Midbrain (tissue), 1 donor: ENCODE measurements at regions not wholly inside any gene's neighbourhood (a gene's known extent, or its start where the extent isn't known, plus 50 kb on each side); places are given as distances from the start of the nearest gene placed in this dataset.
A peak's percentile ranks its signal among the peaks of the same experiment; 100 is the strongest.

Experiments used
- DNase-seq: peaks from one replicate; lab custom pipeline; 2025; lab: John Stamatoyannopoulos, UW

DNA sequence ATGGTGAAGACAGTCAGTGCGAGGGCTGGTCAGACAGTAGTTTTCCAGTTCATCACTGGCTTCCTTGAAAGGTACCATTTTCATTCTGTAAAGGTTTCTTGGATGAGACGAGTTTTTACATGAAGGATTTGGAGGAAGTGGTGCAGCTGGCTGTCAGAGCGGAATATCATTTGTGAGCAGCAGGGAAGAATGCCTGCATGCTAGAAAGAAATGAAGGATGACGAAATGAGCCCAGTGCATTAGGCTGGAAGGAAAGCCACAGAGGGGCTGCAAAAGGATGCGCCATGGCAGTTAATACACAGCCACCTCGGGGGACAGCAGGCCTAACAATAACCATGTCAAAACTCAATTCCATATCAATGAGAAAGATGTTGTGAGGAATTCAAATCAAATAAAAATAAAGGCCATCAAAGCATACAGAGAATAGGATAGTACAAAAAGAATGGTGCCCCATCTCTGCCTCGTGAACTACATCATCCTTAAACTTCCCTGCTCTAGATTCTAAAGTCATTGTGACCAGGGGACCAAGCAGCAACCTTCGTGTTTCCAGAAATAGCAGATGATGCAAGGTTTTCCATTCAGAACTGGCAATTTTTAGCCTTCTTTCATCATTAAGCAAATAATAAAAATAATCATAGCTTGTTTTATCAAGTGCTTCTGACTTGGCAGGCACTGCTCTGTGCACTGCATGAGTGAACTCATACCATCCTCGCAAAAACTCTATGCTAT is 504.2 kb downstream of the RFC3 start:
- no peak for DNase-seq

DNA sequence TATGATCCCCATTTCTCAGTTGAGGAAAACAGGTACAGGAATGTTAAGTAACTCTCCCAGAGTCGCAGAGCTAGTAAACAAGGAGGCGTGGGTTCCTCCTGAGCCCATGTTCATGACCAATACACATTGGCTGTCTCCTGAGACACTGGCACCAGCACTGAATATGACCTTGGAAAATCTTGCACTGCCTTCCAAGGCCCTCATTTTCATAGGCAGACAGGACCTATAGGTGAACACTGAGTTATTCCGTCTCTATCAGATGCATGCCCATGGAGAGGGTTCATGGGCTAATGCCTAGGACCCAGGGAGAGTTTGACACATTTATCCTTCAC is 504.8 kb downstream of the RFC3 start:
- DNase-seq = no peak

- no peak for DNase-seq
Measured at GRCh38 chr13:34335014-34336007, 517.4 kb downstream of the RFC3 start.

GRCh38 chr13:34338102-34338501 is 520.2 kb downstream of the RFC3 start:
- DNase-seq = no peak

- DNase-seq = no peak
Measured at GRCh38 chr13:34340534-34340933, 522.6 kb downstream of the RFC3 start.

DNA sequence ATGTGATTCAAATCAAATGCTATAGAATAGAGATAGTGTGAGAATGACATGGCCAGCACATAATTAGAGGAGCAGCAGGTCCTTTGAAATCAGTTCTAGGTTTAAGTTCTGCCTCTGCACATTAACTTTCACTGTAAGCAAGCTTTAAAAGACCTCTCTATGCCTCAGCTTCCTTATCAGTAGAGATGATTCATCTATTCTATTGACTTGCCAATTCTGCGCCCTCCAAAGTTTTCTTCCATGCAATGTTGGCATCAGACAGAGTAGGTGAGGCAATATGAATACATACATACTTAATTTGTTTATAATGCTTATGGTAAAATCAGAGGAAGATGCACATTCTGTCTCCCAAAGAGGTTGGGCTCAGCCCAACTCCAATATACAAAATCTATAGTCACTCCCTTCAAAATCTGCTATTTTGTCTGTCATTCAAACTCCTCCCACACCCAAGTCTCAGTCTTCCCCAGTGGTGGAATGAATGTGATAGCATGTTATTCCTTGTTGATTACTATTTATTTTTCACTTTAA is 525.5 kb downstream of the RFC3 start:
- DNase-seq = no peak

DNA sequence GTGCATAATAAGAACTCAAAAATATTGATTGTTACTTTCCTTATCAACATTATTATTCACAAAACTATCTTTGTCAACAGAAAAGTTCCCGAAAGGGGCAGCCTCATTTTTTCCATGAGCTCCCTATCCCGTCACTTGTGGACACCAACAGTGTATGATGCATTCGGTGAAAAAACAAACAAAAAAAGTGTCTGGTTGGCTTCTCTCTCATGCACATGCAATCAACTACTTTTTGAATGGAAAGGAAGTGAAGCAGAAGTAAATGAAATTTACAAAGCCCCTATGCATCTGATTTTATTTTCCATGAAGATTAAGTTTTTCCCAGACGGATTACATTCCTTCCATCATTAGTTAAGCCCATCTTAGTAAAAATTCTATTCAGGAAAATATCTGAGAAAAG is 526.9 kb downstream of the RFC3 start:
- no peak for DNase-seq

DNA sequence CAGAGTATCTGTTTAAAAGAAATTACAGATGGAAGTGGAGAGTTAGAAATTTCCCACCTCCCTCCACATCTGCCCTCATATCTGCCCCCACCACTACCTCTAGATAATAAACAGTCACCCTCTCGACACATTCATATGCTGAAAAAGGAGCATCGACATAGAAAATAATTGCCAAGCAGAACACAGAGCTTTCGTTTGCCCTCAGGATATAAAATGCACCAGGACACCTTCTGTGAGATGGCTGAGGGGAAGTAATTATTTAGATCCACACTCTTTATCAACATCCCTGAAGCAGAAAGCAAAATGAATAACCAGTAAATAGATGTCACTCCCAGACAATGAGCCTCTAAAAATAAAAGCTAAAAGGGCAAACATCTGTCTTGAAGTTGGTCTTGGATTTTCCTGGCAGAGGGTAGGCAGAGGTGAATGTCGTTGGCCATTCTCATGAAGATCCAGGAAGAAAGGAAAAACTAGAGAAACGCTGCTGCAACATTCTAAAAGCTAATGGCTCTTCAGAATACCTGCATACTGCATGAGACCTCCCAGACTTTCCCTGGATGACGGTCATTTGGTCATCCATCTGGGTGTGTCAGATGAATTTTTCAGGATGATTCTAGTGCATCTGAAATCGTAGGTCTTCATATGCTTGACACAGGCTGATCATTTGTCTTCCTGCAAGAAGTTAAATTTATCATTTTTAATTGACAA is 527.5 kb downstream of the RFC3 start:
- DNase-seq = no peak

- no peak for DNase-seq
Measured at GRCh38 chr13:34346626-34347025, 528.7 kb downstream of the RFC3 start.

DNA sequence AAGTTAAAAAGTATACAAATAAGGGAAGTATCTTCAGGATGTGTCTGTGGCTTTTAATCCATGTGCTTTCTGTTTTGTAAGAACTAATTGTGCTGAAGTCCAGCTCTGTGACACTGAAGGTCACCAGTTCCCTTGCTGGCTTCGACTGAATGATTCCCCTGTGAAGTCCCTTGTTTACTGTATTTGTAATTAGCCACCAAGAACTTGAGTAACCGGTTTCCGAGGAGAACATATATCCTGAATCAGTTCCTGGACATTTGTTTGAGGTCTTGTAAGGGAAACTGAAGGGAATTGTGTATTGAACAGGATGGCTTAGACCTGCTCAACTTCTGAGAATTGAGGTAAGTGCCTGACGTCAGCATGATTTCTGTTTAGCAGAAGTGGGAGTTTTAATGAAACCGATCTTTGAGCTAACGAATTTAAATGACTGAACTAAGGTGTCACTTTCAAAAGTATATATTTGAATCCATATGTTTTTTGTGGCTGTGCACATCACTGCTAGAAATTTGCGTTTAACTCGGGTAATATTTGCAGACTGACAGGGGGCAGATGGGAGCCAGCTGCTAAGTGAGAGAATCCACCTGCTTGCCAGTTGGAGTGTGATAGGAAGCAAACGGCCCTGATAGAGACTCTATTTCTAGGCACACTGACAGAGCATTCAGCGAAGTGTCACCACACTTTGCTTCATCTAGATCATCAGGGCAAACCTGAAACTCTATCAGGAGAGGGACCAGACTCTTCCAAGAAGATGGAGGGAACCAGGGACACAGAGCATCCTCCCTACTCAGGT is 530.0 kb downstream of the RFC3 start:
- no peak for DNase-seq

DNA sequence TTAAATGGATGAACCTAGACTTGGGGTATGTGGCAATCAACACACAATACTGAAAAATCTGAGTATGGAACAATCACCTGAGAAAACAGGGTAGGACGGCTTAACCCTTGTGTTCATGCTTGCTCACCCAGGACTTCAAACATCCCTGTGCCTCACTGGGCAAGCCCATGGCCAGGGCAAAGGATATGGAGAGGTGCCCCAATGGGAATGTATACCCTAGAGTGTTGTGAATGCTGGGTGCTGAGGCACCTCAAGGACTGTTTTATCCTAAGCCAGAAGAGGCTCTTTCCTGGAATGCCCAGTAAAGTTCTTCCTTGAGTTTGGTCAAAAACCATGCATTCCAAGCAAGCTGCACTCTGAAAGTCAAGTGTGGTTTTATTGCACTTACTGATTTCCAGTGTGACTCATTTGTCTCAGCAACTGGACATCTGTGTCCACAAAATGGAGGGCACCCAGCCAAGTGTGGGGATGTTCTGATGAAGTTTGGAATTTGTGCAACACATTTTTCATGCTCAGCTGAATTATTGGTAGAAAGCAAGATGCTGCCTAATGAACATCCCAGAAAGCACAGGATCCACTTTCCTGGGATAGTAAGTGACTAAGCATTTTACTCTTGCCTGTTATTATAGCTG is 531.3 kb downstream of the RFC3 start:
- no peak for DNase-seq

DNA sequence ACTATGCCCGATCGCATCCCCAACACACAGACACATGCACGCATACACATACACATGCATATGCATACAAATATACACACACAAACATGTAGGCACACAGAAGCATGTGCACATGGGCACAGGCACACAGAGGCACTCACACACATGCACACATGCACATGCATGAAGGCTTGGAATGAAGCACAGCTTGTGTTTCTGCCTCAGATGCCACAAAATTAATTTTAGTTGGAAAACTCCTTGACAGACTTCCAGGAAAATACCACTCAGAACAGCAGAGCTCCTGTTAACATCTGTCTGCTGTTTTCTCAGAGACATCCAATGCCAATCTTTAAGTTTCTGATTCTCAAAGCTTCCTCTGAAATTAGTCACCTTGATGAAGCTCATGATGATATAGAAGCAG is 532.7 kb downstream of the RFC3 start:
- DNase-seq = no peak

- DNase-seq = no peak
Measured at GRCh38 chr13:34351134-34351533, 533.2 kb downstream of the RFC3 start.

DNA sequence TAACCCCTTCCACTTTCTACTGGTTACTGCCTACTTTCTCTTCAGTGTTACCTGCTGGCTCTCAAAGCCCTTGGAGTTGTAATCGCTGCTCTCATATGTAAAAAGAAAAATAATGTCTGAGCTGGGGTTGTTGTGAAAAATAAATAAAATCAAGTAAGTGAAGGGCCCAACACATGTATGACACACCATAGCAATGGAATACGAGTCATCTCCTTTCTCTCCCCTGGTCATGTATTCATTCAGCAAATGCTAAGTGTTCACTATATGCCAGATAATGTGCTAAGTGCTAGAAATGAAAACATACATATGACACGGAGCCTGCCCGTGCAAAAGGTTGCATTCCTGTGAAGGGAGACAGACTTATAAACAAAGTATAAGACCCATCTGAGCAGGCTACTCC is 535.0 kb downstream of the RFC3 start:
- DNase-seq = no peak

- DNase-seq = no peak
Measured at GRCh38 chr13:34356686-34357434, 538.9 kb downstream of the RFC3 start.

DNA sequence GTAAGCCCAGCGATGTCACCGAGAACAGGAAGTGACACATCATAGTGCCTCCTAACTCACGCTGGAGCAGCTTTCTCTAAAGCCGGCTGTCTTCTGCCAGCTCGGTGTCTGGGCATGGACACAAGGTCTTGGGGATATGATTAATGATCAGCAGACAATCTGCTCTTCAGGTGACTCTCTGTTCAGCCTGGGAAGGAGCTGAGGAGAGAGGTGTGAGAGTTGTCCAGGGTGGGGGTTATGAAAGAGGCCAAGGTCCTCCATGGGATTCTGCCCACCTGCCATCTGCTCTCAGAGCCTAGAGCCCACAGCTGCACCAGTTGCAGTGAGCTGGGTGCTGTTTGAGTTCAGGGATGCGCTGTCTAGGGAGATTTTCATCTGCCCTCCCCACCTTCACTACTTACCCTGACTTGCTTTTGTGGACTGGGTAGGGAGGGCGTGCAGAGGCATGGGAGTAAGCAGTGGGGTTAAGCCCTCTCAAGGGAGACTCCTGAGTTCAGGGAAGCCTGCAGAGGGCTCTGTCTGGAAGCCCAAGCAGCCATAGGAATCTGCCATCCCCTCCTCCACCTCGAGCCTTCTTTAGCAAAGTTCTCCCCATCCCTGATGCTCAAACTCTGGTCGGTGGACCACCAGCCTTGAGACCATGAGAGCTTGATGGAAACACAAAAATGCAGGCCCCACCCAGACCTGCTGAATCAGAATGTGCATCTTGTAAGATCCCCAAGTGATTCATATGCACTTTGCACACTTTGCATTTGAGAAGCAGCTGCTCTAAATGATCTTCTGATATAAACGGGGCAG is 539.7 kb downstream of the RFC3 start:
- DNase-seq = no peak

DNA sequence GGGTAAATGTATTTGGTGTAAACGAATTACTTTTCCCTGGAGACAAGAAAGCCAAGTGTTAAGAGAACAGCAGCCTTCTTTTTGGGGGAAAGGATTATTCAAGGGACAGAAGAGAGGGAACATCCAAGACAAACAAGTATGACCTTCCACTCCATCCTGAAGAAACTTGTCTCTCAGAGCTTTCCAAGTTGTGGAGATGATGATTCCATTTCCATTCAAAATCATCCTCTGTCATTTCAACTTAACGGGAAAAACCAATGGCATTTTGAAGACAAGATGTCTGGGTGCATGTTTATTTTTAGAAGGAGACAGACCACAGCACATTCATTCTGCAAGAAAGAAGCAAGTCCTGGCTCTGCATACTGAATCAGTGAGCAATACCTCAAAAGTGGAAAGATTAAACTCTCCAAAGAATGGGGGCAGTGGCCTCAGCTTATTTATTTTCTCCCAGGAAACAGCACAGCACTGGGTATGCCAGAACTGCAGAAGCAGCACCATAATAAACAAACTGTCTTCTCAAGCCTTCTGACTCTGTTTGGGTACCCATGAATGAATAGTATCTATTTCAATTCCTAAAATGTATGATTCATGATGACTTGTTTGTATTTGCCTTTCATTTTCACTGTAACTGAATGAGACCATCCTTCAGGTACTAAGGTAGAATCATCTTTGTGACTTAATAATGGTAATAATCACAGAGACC is 541.0 kb downstream of the RFC3 start:
- DNase-seq = peak; percentile 45

- no peak for DNase-seq
Measured at GRCh38 chr13:34360702-34361101, 542.8 kb downstream of the RFC3 start.

GRCh38 chr13:34361560-34361959 is 543.6 kb downstream of the RFC3 start:
- no peak for DNase-seq
